Cardiac septum (tissue), 1 donor: ENCODE measurements at regions not wholly inside any gene's neighbourhood (a gene's known extent, or its start where the extent isn't known, plus 50 kb on each side); places are given as distances from the start of the nearest gene placed in this dataset.
"Not testable (repeated sequence)": the region's sequence is repeated elsewhere in the genome, so short reads cannot be mapped to it uniquely, and the experiment has no call there.

ENCODE experiments used
- DNase-seq: peaks from one replicate; pipeline ENCODE4 v3.0.0-alpha.2; 2020; ENCODE audit warnings: low spot score
- intact Hi-C: fragments of 100-400 bp; cut with DNase I; formaldehyde crosslinking; loops from one replicate; pipeline ENCODE4 v1.14.0; 2022
- donor health status: DM: no; HTN: no; CAD: no.

- no peak for DNase-seq
- intact Hi-C loops, result no loop called here
These were observed 690.0 kb upstream of the HS3ST1 start for GRCh38 chr4:12118651-12119213.

GRCh38 chr4:12116009-12116552, 687.4 kb upstream of the HS3ST1 start:
- no peak for DNase-seq

DNA sequence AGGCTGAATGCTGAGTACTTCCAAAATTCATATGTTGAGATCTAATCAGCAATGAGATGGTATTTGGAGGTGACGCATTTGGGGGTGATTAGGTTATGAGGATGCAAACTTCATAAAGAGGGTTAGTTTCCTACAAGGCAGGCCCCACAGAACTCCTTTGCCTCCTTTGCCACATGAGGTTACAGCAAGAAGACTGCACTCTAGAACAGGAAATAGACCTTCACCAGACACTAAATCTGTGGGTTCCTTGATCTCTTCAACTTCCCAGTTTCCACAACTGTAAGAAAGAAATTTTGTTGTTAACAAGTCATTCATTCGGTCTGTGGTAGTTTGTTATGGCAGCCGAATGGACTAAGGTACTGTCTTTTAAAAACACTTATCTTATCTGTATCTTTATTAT, 681.9 kb upstream of the HS3ST1 start:
- DNase-seq, result no peak

More at GRCh38 chr4:12116009-12116552, 687.4 kb upstream of the HS3ST1 start:
- intact Hi-C loops, result no loop called here

DNA sequence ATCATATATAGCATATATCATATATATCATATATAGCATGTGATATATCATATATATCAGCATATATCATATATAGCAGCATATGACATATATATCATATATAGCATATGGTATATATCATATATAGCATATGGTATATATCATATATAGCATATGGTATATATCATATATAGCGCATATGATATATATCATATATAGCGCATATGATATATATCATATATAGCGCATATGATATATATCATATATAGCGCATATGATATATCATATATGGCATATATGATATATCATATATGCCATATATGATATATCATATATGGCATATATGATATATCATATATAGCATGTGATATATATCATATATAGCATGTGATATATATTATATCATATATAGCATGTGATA, 680.4 kb upstream of the HS3ST1 start:
- DNase-seq, intact Hi-C loops: not testable (repeated sequence)

More for the DNA sequence above, 681.9 kb upstream of the HS3ST1 start:
- intact Hi-C loops, result no loop called here

DNA sequence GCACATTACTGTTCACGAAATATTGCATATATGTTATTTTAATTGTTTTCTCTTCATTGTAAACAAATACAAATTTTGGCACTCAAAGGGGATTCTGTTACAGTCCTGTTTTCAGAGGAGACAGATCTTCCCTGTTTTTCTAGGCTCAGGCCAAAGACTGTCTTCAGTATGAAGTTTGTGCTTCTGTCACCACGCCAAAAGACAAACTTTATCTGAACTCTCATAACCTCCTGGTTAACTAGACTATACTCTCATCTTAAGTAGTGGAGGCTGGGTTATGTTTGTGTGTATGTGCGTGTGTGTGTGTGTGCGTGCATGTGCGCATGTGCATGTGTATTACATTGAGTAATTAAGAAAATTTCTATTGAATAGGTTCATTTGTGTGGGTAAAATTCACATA, 676.8 kb upstream of the HS3ST1 start:
- intact Hi-C loops, result no loop called here
- no peak for DNase-seq

DNA sequence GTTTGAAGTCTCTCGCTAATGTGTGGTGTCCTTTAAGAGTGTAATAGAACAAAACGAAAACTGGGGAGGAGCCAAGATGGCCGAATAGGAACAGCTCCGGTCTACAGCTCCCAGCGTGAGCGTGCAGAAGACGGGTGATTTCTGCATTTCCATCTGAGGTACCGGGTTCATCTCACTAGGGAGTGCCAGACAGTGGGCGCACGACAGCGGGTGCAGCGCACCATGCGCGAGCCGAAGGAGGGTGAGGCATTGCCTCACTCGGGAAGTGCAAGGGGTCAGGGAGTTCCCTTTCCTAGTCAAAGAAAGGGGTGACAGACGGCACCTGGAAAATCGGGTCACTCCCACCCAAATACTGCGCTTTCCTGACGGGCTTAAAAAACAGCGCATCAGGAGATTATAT, 661.2 kb upstream of the HS3ST1 start:
- intact Hi-C loops, DNase-seq: not testable (repeated sequence)

GRCh38 chr4:12084690-12085089, 656.0 kb upstream of the HS3ST1 start:
- intact Hi-C loops, result no loop called here
- no peak for DNase-seq

- intact Hi-C loops, result no loop called here
- DNase-seq, result no peak
These were observed 642.6 kb upstream of the HS3ST1 start for GRCh38 chr4:12071316-12071715.

- no peak for DNase-seq
These were observed 625.3 kb upstream of the HS3ST1 start for GRCh38 chr4:12053966-12054365.

GRCh38 chr4:12053556-12053955, 624.9 kb upstream of the HS3ST1 start:
- DNase-seq, result no peak
- intact Hi-C loops, result no loop called here

More at GRCh38 chr4:12053966-12054365, 625.3 kb upstream of the HS3ST1 start:
- intact Hi-C loops, result no loop called here

DNA sequence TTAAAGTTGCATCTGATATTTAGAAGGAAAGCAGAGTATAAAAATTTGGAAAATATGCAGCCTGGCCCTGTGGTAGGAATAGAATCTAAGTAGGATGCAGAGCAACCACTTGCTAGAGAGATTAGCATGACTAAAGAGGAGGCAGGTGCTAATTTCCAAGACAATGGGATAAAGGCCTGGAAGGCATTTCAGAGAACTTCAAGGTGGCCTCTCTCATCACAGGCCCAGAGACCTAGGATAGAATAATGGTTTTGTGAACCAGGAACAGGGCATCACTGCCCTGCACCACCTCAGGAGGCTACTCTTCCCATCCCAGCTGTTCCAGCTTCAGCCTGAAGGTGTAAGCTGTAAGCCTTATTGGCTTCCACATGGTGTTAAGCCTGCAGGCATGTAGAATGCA, 621.7 kb upstream of the HS3ST1 start:
- intact Hi-C loops, result no loop called here
- no peak for DNase-seq

DNA sequence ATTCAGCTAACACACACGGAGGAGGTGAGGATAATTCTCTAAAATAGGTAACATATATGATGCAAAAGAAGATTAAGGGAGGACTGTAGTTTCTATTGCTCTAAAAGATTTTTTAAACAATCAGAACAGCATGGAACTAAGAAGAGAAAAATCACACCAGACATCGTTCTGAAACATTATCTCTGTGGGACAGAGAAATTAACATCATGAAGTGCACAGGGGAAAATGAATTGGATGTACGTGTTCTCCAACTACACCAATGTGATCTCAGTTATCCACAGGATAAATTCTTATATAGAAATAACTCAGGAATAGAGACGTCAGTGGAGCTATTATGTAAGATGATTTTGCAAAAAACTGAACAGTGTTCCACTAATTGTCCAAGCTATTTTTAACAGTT, 614.1 kb upstream of the HS3ST1 start:
- intact Hi-C loops, result loop anchor here (2.0 kb wide), 1 partner anchor 586 kb away; no protein-coding TSS in a partner anchor
- no peak for DNase-seq

DNA sequence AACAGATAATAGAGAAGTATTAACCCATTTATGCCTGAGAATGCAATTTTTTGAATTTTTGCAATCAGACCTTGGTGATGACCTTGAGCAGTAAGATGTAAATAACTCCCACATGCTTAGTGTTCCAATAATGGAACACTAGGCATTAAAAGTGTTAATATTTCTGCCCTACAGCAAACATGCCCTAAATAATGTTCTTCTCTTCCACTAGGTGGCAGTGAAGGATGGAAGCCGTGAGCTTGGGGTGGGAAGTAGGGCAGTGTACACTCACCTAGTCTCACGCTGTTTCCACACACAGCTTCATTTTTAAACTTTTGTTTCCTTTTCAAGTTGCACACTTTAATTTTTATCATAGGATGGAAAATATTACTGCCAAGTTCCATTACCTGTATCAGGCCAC, 613.1 kb upstream of the HS3ST1 start:
- intact Hi-C loops, result loop anchor here (2.0 kb wide), 1 partner anchor 587 kb away; no protein-coding TSS in a partner anchor
- DNase-seq, result no peak

DNA sequence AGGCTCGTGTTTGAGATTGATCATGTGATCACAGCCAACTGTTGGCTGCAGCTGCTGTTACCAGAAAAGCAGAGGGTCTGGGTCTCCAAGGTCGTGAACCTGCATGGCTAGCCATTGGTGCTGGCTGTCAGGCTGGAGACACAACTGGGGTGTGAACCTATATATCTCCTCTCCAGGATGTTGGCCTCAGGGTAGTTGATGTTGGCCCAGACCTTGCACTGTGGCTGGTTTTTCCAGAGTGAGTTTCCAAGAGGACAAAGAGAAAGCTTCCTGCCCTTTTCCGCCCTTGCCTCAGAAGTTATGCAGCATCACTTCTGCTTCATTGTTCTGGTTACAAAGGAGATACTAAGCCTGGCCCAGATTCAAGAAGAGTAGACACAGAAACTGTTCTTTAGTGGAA, 607.8 kb upstream of the HS3ST1 start:
- no peak for DNase-seq
- intact Hi-C loops, result no loop called here

- intact Hi-C loops, result no loop called here
- no peak for DNase-seq
These were observed 599.6 kb upstream of the HS3ST1 start for GRCh38 chr4:12028258-12028657.

- intact Hi-C loops, result no loop called here
- DNase-seq, result no peak
These were observed 593.7 kb upstream of the HS3ST1 start for GRCh38 chr4:12022409-12022808.

DNA sequence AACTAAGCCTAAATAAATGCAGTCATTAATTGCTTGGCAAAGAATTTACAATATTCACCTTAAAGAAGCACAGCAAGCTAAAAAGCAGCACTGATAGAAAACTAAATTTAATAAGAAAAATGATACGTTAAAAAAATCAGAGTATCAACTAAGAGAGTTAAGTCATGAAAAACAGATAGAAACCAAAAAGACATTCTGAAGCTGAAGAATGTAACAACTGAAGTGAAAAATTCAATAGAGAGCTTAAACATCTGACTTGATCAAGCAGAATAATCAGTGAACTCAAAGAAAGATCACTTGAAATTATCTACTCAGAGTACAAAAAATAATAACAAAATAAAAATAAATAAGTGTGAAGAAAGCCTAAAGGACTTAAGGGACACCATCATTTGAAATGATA, 588.0 kb upstream of the HS3ST1 start:
- intact Hi-C loops, result no loop called here
- DNase-seq, result no peak

DNA sequence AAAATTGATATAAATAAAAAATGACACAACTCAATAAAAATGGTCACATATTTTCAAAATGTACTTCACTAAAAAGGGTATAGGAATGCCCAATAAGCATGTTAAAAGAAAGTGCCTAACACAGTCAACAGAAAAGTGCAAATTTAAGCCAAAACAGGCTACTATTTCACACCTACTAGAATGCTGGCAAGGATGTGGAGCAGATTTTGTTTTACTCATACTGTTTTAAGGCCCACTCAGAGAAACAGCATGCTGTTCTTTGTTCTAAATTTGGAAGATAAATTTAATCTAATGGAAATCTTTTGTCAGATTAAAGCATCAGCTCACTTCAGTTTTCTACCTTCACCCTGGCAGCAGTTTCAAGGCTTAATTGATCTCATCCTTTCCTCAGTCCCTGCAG, 576.8 kb upstream of the HS3ST1 start:
- intact Hi-C loops, result no loop called here
- DNase-seq, result no peak

DNA sequence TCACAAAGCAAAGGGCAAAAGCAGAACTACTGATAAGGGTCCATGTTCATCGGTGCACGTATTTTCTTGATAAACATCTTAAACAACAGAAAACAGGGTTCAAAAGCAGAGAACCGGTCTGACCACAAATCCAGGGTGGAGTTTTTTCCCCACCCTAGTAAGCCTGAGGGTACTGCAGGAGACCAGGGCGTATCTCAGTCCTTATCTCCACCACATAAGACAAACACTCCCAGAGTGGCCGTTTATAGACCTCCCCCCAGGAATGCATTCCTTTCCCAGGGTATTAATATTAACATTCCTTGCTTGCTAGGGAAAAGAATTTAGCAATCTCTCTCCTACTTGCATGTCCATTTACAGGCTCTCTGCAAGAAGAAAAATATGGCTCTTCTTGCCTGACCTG, 567.9 kb upstream of the HS3ST1 start:
- intact Hi-C loops, result not testable (repeated sequence)

GRCh38 chr4:11976726-11977263, 548.1 kb upstream of the HS3ST1 start:
- no peak for DNase-seq
- intact Hi-C loops, result no loop called here

More for the DNA sequence above, 567.9 kb upstream of the HS3ST1 start:
- not testable (repeated sequence) for DNase-seq

GRCh38 chr4:11973270-11973669, 544.6 kb upstream of the HS3ST1 start:
- no peak for DNase-seq
- intact Hi-C loops, result no loop called here
